Activated naive CD8-positive, alpha-beta T cell treated with anti-CD3 and anti-CD28 coated beads, Interleukin-2, amount 10 ng/mL, durations not matched to agents 7 days and 5 days (primary cell): ENCODE measurements at regions not wholly inside any gene's neighbourhood (a gene's known extent, or its start where the extent isn't known, plus 50 kb on each side); places are given as distances from the start of the nearest gene placed in this dataset.
"Not testable (repeated sequence)": the region's sequence is repeated elsewhere in the genome, so short reads cannot be mapped to it uniquely, and the experiment has no call there.

Experiments
- ATAC-seq: fragments of 150-1000 bp; cut with Tn5 transposase; one replicate; pipeline ENCODE4 v1.10.0; 2021; ENCODE audit warnings: low read depth, moderate library complexity
- POLR2A ChIA-PET: fragments of 350-600 bp; sonication (Branson Sonifier 250); formaldehyde crosslinking; loops from one replicate; lab custom pipeline; 2021; ENCODE audit warnings: antibody characterized with exemption; lab: Charles Lee
- DNase-seq: peaks from one replicate; pipeline ENCODE4 v3.0.0; 2021
- H3K27ac Mint-ChIP-seq: one replicate; pipeline ENCODE4 v1.8.0; 2022; ENCODE audit warnings: mild to moderate bottlenecking, mixed read lengths
- H3K27me3 Mint-ChIP-seq: one replicate; pipeline ENCODE4 v1.8.0; 2022; ENCODE audit warnings: mild to moderate bottlenecking, moderate library complexity, mixed read lengths
- H3K36me3 Mint-ChIP-seq: one replicate; pipeline ENCODE4 v1.8.0; 2021; ENCODE audit warnings: mild to moderate bottlenecking, mixed read lengths
- H3K4me1 Mint-ChIP-seq: one replicate; pipeline ENCODE4 v1.8.0; 2021; ENCODE audit warnings: mixed read lengths
- H3K4me3 Mint-ChIP-seq: one replicate; pipeline ENCODE4 v1.8.0; 2022; ENCODE audit warnings: mild to moderate bottlenecking, moderate library complexity, mixed read lengths
- H3K9me3 Mint-ChIP-seq: one replicate; pipeline ENCODE4 v1.8.0; 2021; ENCODE audit warnings: mixed read lengths

DNA sequence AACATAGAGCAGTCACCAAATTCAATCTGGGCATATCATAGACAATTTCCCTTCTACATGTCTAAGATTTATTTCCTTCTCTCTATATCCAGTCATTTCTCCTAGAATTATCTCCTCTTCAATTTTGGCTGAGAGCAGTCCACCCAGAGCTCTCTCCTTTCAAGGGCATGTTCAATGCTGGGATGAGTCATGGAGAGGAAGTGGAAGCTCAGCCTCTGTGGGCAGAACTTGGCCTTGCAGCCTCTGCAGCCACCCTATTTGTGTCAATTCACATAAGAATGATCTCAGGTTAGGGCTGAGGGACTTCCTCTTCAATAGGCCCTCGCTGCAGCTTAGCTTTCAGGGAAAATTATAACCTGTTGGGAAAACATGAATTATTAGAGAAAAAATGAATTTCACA lies 560.8 kb downstream of the POM121L12 start:
- Mint-ChIP-seq H3K27me3 (no peaks in the 10 kb centered on the region), H3K4me1 (no peaks in the 10 kb centered on the region), H3K36me3 (no peaks in the 10 kb centered on the region), H3K27ac (no peak overlapping the region), H3K9me3 (peaks cover 6% of the 10 kb centered on the region), H3K4me3 (no peak overlapping the region)
- ATAC-seq (no peak), DNase-seq (no peak)
- POLR2A ChIA-PET = no interaction called here

DNA sequence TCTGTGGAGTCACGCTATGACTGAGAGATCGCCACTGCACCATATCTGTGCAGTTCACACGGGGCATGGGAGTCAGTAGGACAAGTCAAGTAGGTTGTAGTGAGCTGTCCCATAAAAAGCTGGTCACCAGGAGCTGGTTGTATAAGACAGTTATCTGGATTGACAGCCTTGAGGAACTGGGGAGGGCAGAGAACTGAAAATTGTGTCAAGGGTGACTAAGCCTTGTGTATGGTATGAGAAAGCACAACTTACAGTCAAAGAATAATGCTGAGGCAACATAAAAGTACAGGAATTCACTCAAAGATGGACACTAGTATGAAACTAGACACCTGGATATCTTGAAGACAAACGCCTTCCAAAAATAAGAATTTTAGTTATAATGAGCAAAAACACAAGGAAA lies 564.9 kb downstream of the POM121L12 start:
- no peak for ATAC-seq
- H3K27me3 Mint-ChIP-seq = no peaks in the 10 kb centered on the region

DNA sequence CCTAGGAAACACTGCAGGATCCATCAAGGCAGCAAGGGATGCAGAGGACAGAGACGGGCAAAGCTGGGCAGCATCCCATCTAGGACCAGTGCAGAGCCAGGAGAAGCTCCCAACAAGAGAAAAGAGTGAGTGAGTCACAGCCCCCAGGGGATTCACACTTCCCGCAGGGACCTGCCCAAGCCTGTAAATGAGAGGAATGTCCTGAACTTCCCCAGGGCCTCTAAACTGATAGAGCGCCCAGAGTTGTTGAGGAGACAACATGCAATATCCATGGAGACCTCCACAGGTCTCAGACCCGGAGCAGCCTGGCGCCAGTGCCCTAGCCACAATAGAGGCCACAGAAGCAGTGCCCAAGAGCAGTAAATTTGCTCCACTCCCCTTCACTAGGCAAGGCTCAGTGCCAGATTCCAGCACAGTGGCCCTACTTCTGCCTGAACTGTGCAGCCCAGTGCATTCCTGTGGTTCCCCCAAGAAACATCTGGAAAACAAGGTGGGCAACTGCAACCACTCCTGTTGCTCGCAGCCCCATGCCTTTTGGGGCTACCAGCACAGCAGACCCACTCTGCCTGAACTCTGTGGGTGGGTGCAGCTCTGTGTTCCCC lies 567.5 kb downstream of the POM121L12 start:
- Mint-ChIP-seq H3K27ac (no peak overlapping the region), H3K4me3 (no peak overlapping the region), H3K4me1 (no peaks in the 10 kb centered on the region), H3K27me3 (no peaks in the 10 kb centered on the region), H3K9me3 (peaks cover 2% of the 10 kb centered on the region), H3K36me3 (no peaks in the 10 kb centered on the region)
- DNase-seq (no peak), ATAC-seq (no peak)
- POLR2A ChIA-PET = no interaction called here

More for the DNA sequence above, 564.9 kb downstream of the POM121L12 start:
- H3K4me1 Mint-ChIP-seq = no peaks in the 10 kb centered on the region
- H3K4me3 Mint-ChIP-seq = no peak overlapping the region
- POLR2A ChIA-PET = no interaction called here
- no peak overlapping the region for H3K27ac Mint-ChIP-seq
- H3K36me3 Mint-ChIP-seq = no peaks in the 10 kb centered on the region
- no peak for DNase-seq
- peaks cover 5% of the 10 kb centered on the region for H3K9me3 Mint-ChIP-seq

DNA sequence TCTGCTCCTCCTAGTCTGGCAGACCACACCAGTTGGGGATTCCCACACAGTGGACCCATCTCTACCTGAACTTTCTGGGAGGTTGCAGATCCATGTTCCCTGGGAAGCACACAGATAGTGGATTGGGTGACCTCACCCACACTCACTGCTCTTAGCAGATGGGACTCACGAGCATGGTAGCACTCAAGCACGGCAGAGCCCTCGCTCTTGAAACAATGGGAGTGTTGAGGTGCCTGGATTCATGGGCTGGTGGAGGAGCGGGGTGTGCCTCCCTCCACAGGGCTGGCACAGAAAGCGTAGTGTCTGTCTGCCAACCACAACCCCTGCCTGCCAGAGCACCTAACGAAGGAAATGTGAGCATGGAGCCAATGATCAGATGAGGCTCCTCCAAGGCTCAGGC lies 568.0 kb downstream of the POM121L12 start:
- Mint-ChIP-seq H3K9me3 (peaks cover 2% of the 10 kb centered on the region), H3K4me1 (no peaks in the 10 kb centered on the region), H3K27me3 (no peaks in the 10 kb centered on the region), H3K4me3 (no peak overlapping the region), H3K27ac (no peak overlapping the region), H3K36me3 (no peaks in the 10 kb centered on the region)
- no peak for ATAC-seq
- POLR2A ChIA-PET = no interaction called here
- no peak for DNase-seq

DNA sequence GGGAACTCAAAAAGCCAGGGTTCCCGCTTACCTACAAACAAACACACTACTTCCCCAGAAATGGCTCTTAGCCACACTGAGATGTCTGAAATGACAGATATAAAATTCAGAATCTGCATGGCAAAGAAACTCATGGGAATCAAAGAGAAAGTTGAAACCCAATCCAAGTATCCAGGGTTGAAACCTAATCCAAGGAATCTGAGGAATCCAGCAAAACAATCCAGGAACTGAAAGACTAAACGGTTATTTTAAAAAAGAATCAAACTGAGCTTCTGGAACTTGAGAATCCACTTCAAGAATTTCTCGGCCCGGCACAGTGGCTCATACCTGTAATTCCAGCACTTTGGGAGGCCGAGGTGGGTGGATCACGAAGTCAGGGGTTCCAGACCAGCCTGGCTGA lies 568.8 kb downstream of the POM121L12 start:
- DNase-seq = no peak
- Mint-ChIP-seq H3K9me3 (peaks cover 2% of the 10 kb centered on the region), H3K27ac (no peak overlapping the region), H3K27me3 (no peaks in the 10 kb centered on the region), H3K4me3 (no peak overlapping the region), H3K36me3 (no peaks in the 10 kb centered on the region), H3K4me1 (no peaks in the 10 kb centered on the region)
- no peak for ATAC-seq
- POLR2A ChIA-PET = no interaction called here

DNA sequence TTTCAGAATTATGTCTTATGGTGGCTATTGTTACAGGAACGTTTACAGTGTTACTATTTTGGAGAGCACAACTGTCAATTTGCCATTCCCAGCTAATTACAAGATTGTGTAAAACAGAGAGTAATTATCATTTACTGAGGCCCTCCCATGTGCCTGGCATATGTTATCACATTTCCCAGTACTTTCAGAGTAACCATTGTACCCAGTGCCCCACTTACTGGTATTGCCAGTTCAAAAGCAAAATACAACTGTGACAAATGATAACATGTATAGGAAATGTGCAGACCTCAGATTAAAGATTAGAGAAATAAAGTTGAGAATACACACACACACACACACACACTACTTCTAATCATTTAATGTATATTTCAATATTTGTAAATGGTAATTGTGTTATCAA lies 572.5 kb downstream of the POM121L12 start:
- no peak overlapping the region for H3K27ac Mint-ChIP-seq
- no peak overlapping the region for H3K4me3 Mint-ChIP-seq
- H3K4me1 Mint-ChIP-seq = no peaks in the 10 kb centered on the region
- POLR2A ChIA-PET = no interaction called here
- no peaks in the 10 kb centered on the region for H3K27me3 Mint-ChIP-seq
- DNase-seq = no peak
- ATAC-seq = no peak
- no peaks in the 10 kb centered on the region for H3K36me3 Mint-ChIP-seq
- H3K9me3 Mint-ChIP-seq = peaks cover 2% of the 10 kb centered on the region

DNA sequence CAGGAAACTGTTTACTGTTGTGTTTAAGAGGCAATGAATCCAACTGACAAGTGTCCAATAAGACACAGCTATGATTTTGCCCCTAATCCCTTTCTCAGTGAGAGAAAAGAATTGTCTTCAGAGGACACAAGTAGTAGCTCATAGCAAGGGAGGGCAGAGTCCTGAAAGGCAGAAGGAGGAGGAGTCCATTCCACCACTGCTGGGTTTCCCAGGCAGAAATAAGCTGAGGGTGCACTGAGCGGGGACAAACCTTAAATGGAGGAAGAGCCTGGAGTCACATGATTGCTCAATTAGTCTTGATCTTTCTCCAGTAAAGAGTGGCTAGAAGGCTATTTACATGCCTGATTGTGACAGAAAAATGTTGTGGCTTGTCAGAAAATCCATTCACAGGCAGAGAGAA lies 573.8 kb downstream of the POM121L12 start:
- Mint-ChIP-seq H3K27me3 (no peaks in the 10 kb centered on the region), H3K36me3 (no peaks in the 10 kb centered on the region), H3K4me1 (no peaks in the 10 kb centered on the region), H3K4me3 (no peak overlapping the region), H3K27ac (no peak overlapping the region), H3K9me3 (peaks cover 2% of the 10 kb centered on the region)
- ATAC-seq = no peak
- DNase-seq = no peak
- POLR2A ChIA-PET = no interaction called here

DNA sequence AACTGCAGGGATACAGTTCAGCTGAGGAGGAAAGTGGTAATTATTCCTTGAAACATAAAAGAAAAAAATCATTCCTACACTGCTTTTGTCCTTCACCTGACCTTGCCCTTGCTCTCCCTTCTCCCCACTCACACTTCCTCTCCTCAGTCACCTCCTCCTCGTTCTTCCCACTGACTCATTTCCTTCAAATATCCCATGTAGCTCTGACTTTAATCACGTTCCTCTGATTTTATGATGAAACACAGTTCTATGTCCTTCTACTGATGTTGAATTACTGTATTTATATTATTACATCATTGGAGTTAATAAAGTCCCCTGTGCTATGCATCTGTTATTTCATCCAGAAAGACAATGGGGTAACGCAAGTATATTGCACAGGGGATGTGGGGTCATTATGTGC lies 575.6 kb downstream of the POM121L12 start:
- H3K9me3 Mint-ChIP-seq = peaks cover 9% of the 10 kb centered on the region
- POLR2A ChIA-PET = no interaction called here
- DNase-seq (no peak), ATAC-seq (no peak)
- no peak overlapping the region for H3K4me3 Mint-ChIP-seq
- H3K27ac Mint-ChIP-seq = no peak overlapping the region
- H3K27me3 Mint-ChIP-seq = no peaks in the 10 kb centered on the region
- no peaks in the 10 kb centered on the region for H3K36me3 Mint-ChIP-seq
- no peaks in the 10 kb centered on the region for H3K4me1 Mint-ChIP-seq

DNA sequence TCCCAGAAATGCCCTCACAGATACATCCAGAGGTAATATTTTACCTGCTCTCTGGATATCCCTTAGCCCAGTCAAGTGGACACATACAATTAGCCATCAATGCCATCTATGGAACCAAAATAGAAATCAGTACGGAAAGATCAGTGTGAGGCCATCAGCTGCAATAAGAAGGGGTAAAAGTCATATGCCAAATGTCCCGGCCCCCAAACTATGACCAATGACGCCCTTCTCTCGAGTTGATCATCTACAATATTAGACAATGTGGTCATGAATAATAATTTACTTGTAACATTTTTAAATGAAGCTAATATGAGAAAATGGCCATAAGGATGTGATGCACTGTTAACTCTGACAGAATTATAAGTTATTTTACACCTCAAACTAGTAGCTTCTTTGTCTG lies 588.9 kb downstream of the POM121L12 start:
- POLR2A ChIA-PET = no interaction called here
- Mint-ChIP-seq H3K4me1 (no peaks in the 10 kb centered on the region), H3K27me3 (no peaks in the 10 kb centered on the region), H3K36me3 (no peaks in the 10 kb centered on the region), H3K27ac (no peak overlapping the region), H3K4me3 (no peak overlapping the region), H3K9me3 (peaks cover 2% of the 10 kb centered on the region)
- DNase-seq (no peak), ATAC-seq (no peak)

DNA sequence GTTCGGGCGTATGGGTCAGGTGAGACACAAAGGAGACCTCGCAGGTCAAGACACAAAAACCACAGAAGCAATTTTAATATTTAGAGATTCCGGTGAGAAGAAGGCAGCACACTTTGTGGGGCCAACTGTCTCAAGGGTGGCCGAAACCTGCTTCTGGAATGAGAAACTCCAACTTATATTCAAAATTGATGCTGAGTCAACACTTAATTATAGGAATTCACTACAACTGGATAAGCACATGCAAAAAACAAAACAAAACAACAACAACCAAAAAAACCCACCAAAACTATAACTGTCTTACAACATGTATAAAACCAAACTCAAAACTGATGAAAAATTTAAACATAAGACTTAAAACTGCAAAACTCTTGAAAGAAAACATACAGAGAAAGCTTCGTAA lies 593.3 kb downstream of the POM121L12 start:
- ATAC-seq = no peak
- Mint-ChIP-seq H3K9me3 (peaks cover 10% of the 10 kb centered on the region), H3K4me3 (no peak overlapping the region), H3K27me3 (no peaks in the 10 kb centered on the region), H3K4me1 (no peaks in the 10 kb centered on the region), H3K36me3 (no peaks in the 10 kb centered on the region), H3K27ac (no peak overlapping the region)
- DNase-seq = no peak
- POLR2A ChIA-PET = no interaction called here

DNA sequence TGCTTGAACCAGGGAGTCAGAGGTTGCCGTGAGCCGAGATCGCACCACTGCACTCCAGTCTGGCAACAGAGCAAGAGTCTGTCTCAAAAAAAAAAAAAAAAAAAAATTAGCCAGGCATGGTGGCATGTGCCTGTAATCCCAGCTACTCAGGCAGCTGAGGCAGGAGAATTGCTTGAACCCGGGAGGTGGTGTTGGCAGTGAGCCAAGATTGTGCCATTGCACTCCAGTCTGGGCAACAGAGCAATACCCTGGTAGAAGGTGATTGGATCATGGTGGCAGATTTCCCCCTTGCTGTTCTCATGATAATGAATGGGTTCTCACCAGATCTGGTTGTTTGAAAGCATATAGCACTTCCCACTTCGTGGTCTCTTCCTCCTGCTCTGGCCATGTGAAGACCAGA lies 599.8 kb downstream of the POM121L12 start:
- H3K4me1 Mint-ChIP-seq, ATAC-seq, POLR2A ChIA-PET, H3K27me3 Mint-ChIP-seq, DNase-seq, H3K4me3 Mint-ChIP-seq, H3K36me3 Mint-ChIP-seq, H3K27ac Mint-ChIP-seq: not testable (repeated sequence)
- peaks cover 20% of the 10 kb centered on the region for H3K9me3 Mint-ChIP-seq

DNA sequence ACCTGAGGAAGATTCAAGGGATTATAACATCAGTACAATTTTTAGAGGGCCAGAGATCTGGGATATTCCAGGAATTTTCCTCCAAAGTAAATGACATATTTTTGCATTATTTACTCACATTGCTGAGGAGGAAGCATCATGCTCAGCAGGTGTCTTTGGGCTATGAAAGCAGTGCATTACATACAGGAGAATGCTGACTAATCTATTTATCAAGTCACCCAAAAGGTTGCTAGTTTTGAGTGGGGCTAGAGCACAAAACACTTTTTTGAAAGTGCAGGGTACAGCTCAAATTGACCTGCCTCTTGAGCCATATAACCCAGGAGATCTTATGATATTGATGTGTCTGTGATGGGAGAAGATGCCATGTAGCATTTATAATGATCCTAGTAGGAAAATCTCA lies 603.1 kb downstream of the POM121L12 start:
- ATAC-seq = no peak
- H3K27me3 Mint-ChIP-seq = no peaks in the 10 kb centered on the region
- H3K4me1 Mint-ChIP-seq = no peaks in the 10 kb centered on the region
- H3K4me3 Mint-ChIP-seq = no peak overlapping the region
- H3K27ac Mint-ChIP-seq = no peak overlapping the region
- H3K9me3 Mint-ChIP-seq = peaks cover 16% of the 10 kb centered on the region
- H3K36me3 Mint-ChIP-seq = peaks cover 1% of the 10 kb centered on the region
- POLR2A ChIA-PET = no interaction called here
- no peak for DNase-seq

DNA sequence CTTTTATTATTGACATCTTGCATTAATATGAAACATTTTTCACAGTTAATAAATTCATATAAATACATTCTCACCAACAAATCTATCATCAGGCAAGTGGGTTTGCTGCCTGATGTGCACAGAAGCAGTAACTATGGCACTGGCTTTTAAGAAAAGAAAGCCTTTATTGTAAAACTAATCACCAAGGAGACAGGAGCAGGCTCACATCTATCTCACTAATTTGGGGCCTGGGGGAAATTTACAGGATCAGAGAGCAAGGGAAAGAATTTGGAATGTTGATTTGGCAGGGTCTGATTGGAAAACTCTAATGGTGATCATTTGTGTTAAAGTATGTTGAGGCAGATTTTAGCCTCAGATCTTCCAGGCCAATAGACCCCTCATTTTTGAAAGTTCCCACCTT lies 605.7 kb downstream of the POM121L12 start:
- no peak for ATAC-seq
- DNase-seq = no peak
- Mint-ChIP-seq H3K36me3 (peaks cover 1% of the 10 kb centered on the region), H3K27me3 (no peaks in the 10 kb centered on the region), H3K4me1 (no peaks in the 10 kb centered on the region), H3K27ac (no peak overlapping the region), H3K4me3 (no peak overlapping the region), H3K9me3 (peaks cover 13% of the 10 kb centered on the region)
- POLR2A ChIA-PET = no interaction called here

DNA sequence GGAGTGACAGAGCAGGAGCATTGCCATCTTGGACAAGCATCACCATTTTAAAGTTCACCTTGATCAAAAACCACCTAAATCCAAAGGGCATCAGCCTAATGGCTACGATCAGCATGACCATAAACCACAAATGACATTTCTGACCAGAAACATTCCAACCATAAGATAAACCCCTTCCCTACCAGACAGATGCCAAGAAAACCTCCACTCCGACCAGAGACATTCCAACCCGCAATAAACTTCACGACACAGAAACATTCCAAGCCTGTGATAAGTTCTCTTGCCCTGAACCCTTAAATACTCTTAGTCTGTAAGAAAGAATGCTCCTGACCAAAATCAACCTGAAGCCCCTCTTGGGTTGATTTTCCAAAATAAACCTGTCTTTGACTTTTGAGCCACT lies 606.9 kb downstream of the POM121L12 start:
- Mint-ChIP-seq H3K4me1 (no peaks in the 10 kb centered on the region), H3K9me3 (peaks cover 10% of the 10 kb centered on the region), H3K36me3 (peaks cover 1% of the 10 kb centered on the region), H3K4me3 (no peak overlapping the region), H3K27ac (no peak overlapping the region), H3K27me3 (no peaks in the 10 kb centered on the region)
- DNase-seq = no peak
- ATAC-seq = no peak
- POLR2A ChIA-PET = no interaction called here

DNA sequence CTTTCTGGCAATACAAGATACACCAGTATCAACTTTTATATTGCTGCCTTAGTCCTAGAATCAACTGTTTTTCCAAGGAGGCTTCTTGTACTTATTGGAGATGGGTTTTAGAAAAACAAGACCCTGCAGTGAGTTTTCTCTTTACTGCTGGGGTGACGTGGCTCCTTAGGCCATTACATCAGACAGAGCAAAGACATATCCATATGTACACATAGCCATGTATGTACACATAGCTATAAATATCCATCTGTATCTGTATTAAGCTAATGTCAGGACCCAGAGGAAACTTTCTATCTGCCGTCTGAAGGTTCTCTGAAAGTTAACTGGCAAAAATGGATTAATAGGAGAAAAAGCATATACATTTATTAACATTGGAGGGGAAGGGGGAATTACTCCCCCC lies 607.4 kb downstream of the POM121L12 start:
- no peak overlapping the region for H3K4me3 Mint-ChIP-seq
- no peaks in the 10 kb centered on the region for H3K27me3 Mint-ChIP-seq
- POLR2A ChIA-PET = no interaction called here
- no peak for ATAC-seq
- no peak overlapping the region for H3K27ac Mint-ChIP-seq
- no peaks in the 10 kb centered on the region for H3K4me1 Mint-ChIP-seq
- H3K36me3 Mint-ChIP-seq = peaks cover 1% of the 10 kb centered on the region
- no peak for DNase-seq
- peaks cover 11% of the 10 kb centered on the region for H3K9me3 Mint-ChIP-seq
